Ishikawa (cell line): ENCODE measurements at regions not wholly inside any gene's neighbourhood (a gene's known extent, or its start where the extent isn't known, plus 50 kb on each side); places are given as distances from the start of the nearest gene placed in this dataset.

Experiments used
- CEBPB ChIP-seq: IDR thresholded peaks from 2 replicates; pipeline ENCODE4 v1.6.1; 2012
- CREB1 ChIP-seq: IDR thresholded peaks from 2 replicates; pipeline ENCODE4 v1.6.1; 2012; ENCODE audit warnings: low read depth
- EGR1 ChIP-seq: IDR thresholded peaks from 2 replicates; pipeline ENCODE4 v1.6.1; 2012
- EP300 ChIP-seq: IDR thresholded peaks from 2 replicates; pipeline ENCODE4 v1.6.1; 2012; ENCODE audit warnings: borderline replicate concordance
- FOXM1 ChIP-seq: IDR thresholded peaks from 2 replicates; pipeline ENCODE4 v1.6.1; 2012; ENCODE audit warnings: low read depth, borderline replicate concordance
- NFIC ChIP-seq: IDR thresholded peaks from 2 replicates; pipeline ENCODE4 v1.6.1; 2012
- RAD21 ChIP-seq: IDR thresholded peaks from 2 replicates; pipeline ENCODE4 v1.6.1; 2012; ENCODE audit warnings: low read depth
- TAF1 ChIP-seq: IDR thresholded peaks from 2 replicates; pipeline ENCODE4 v1.6.1; 2012; ENCODE audit warnings: low read depth, mild to moderate bottlenecking
- TCF12 ChIP-seq: IDR thresholded peaks from 2 replicates; pipeline ENCODE4 v1.6.1; 2012; ENCODE audit warnings: low read depth
- TEAD4 ChIP-seq: IDR thresholded peaks from 2 replicates; pipeline ENCODE4 v1.6.1; 2012
- YY1 ChIP-seq: IDR thresholded peaks from 2 replicates; pipeline ENCODE4 v1.6.1; 2012; ENCODE audit warnings: low read depth
- ZBTB7A ChIP-seq: IDR thresholded peaks from 2 replicates; pipeline ENCODE4 v1.6.1; 2012; ENCODE audit warnings: low read depth
- TF ChIP-seq, protein P1 (sequence below): IDR thresholded peaks from 2 replicates; pipeline ENCODE4 v1.6.1; 2012
- TF ChIP-seq, protein P2 (sequence below): IDR thresholded peaks from 2 replicates; pipeline ENCODE4 v1.6.1; 2012; ENCODE audit warnings: low read depth, mild to moderate bottlenecking
- TF ChIP-seq, protein P3 (sequence below): IDR thresholded peaks from 2 replicates; pipeline ENCODE4 v1.6.1; 2012

DNA sequence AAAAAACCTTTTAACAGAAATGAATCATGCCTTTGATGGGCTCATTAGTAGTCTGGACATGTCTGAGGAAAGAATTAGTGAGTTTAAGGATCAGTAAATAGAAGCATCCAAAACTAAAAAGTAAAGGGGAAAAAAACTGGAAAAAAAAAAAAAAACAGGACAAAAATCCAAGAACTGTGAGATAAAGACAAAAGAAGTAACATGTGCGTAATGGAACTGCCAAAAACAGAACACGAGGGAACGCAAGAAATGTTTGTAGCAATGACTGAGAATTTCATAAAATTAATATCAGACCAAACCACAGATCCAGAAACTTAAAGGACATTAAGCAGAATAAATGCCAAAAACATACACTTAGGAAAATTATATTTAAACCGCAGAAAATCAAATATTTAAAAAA, 77.4 kb downstream of the MS4A13 start:
- no peak for TF ChIP-seq EP300
- no peak for TF ChIP-seq ZBTB7A
- no peak for TF ChIP-seq EGR1

DNA sequence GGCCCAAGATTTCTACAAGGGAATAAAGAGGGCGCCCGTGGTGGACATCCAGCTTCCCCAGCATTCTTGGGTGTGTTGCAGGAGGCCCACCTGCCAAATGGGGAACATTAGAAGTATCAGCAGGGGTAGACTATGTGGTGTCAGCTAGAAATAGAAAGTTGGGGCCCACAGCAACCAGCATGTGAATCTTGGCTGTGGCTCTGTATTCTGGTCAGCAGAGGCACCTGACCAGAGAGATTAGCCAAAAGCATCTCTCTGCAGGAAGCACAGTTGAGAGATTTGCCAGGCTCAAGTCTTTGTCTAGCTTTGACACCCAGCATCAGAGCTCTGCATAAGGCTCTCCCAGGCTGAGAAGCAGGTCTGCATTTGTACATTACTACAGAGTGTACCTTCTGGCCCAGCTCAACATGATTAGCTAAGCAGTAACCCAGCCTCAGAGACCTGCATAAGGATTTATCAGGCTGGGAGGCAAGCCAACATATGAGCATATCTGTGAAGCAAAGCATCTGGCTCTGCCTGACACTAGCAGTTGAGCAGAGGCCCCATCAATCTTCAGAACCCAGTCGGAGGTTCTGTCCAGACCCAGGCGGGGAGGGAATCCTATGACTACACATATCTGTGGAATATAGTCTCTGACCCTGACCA, 79.9 kb downstream of the MS4A13 start:
- TF ChIP-seq TCF12: no peak
- no peak for TF ChIP-seq TEAD4
- TF ChIP-seq NFIC: no peak
- TF ChIP-seq CREB1: no peak
- no peak for TF ChIP-seq FOXM1
- TF ChIP-seq CEBPB: no peak
- TF ChIP-seq, protein P1, sequence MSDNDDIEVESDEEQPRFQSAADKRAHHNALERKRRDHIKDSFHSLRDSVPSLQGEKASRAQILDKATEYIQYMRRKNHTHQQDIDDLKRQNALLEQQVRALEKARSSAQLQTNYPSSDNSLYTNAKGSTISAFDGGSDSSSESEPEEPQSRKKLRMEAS: no peak
- TF ChIP-seq, protein P2, sequence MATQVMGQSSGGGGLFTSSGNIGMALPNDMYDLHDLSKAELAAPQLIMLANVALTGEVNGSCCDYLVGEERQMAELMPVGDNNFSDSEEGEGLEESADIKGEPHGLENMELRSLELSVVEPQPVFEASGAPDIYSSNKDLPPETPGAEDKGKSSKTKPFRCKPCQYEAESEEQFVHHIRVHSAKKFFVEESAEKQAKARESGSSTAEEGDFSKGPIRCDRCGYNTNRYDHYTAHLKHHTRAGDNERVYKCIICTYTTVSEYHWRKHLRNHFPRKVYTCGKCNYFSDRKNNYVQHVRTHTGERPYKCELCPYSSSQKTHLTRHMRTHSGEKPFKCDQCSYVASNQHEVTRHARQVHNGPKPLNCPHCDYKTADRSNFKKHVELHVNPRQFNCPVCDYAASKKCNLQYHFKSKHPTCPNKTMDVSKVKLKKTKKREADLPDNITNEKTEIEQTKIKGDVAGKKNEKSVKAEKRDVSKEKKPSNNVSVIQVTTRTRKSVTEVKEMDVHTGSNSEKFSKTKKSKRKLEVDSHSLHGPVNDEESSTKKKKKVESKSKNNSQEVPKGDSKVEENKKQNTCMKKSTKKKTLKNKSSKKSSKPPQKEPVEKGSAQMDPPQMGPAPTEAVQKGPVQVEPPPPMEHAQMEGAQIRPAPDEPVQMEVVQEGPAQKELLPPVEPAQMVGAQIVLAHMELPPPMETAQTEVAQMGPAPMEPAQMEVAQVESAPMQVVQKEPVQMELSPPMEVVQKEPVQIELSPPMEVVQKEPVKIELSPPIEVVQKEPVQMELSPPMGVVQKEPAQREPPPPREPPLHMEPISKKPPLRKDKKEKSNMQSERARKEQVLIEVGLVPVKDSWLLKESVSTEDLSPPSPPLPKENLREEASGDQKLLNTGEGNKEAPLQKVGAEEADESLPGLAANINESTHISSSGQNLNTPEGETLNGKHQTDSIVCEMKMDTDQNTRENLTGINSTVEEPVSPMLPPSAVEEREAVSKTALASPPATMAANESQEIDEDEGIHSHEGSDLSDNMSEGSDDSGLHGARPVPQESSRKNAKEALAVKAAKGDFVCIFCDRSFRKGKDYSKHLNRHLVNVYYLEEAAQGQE: no peak
- no peak for TF ChIP-seq ZBTB7A
- no peak for TF ChIP-seq YY1
- no peak for TF ChIP-seq EP300

DNA sequence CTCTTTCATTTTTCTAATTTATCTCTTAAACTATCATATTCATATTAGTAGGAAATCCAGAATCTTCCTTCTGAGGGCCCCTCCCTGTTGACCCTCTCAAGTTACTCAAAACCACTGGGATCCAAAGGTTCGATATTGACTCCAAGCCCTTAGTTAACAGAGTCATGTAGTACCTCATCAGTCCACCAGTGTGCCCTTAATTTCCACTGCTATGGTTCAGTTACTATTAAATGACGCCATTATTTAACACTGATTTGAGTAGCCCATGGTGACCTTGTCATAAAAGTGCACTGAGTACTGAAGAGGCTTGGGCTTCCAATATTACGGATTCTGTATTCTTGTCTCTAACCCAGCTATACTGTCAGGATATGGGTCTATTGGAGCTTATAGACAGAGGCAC, 91.9 kb upstream of the MS4A8 start:
- TF ChIP-seq, protein P2: no peak

DNA sequence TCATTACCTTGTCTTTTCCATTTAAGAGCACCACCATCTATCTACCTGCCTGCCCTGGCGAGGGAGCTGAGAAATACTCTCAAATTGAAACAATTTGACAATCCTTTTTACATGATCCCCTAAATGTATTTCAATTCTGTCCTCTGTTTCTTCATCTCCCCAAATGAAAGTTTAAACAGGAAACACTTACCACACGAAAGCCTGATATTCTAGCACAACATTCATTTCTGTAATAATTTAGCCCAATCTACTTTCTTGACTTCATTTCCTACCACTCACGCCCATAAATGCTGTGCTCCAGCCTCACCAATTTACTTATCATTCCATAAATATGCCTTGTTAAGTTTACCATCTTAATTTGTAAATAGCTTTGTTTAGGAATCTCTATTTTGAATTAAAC, 89.8 kb upstream of the MS4A8 start:
- TF ChIP-seq RAD21: no peak
- no peak for TF ChIP-seq EGR1
- TF ChIP-seq, protein P1: no peak
- TF ChIP-seq TCF12: no peak
- no peak for TF ChIP-seq ZBTB7A
- TF ChIP-seq, protein P2: no peak
- TF ChIP-seq TAF1: no peak
- TF ChIP-seq, protein P3, sequence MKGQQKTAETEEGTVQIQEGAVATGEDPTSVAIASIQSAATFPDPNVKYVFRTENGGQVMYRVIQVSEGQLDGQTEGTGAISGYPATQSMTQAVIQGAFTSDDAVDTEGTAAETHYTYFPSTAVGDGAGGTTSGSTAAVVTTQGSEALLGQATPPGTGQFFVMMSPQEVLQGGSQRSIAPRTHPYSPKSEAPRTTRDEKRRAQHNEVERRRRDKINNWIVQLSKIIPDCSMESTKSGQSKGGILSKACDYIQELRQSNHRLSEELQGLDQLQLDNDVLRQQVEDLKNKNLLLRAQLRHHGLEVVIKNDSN: no peak
- TF ChIP-seq YY1: no peak
- no peak for TF ChIP-seq TEAD4
- no peak for TF ChIP-seq NFIC
- TF ChIP-seq EP300: no peak
- TF ChIP-seq CEBPB: no peak
- no peak for TF ChIP-seq CREB1
- no peak for TF ChIP-seq FOXM1

DNA sequence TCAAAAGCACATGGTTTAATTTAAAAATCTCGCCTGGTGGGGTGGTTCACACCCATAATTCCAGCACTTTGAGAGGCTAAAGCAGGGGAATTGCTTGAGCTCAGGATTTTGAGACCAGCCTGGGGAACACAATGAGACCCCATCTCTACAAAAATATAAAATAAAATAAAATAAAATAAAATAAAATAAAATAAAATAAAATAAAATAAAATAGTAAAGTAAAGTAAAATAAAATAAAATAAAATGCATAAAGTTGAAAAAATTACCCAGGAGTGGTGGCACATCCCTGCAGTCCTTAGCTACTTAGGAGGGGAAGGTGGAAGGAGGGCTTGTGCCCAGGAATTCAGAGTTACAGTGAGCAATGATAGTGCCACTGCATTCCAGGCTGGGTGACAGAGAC, 88.7 kb upstream of the MS4A8 start:
- no peak for TF ChIP-seq RAD21
- no peak for TF ChIP-seq TCF12
- TF ChIP-seq FOXM1: no peak
- TF ChIP-seq CEBPB: no peak
- TF ChIP-seq, protein P3: no peak
- TF ChIP-seq TAF1: no peak
- TF ChIP-seq ZBTB7A: no peak
- no peak for TF ChIP-seq NFIC
- TF ChIP-seq, protein P1: no peak
- TF ChIP-seq YY1: no peak
- TF ChIP-seq, protein P2: no peak
- TF ChIP-seq EGR1: no peak
- TF ChIP-seq TEAD4: no peak
- no peak for TF ChIP-seq EP300
- no peak for TF ChIP-seq CREB1
